Prostate gland (tissue), 2 donors: ENCODE measurements at regions not wholly inside any gene's neighbourhood (a gene's known extent, or its start where the extent isn't known, plus 50 kb on each side); places are given as distances from the start of the nearest gene placed in this dataset.

Source experiments
- DNase-seq: peaks from one replicate; pipeline ENCODE4 v3.0.0-alpha.2; 2019; ENCODE audit warnings: low spot score
- H3K27ac ChIP-seq, 2 donors: fragments of 200-600 bp; sonication (generic); 2 replicates each; pipeline ENCODE4 v1.5.1; 2017 to 2019
- H3K27me3 ChIP-seq: fragments of 200-600 bp; sonication (generic); replicated peaks from 2 replicates; pipeline ENCODE4 v1.5.1; 2019; ENCODE audit not compliant: insufficient read depth
- H3K36me3 ChIP-seq, 2 donors: fragments of 200-600 bp; sonication (generic); 1 replicate in 1 of 2; 2 replicates in 1 of 2; pipeline versions ENCODE4 v1.5.1 to v1.8.1; 2017 to 2019
- H3K4me1 ChIP-seq: fragments of 200-600 bp; sonication (generic); replicated peaks from 2 replicates; pipeline ENCODE4 v1.5.1; 2019
- H3K4me3 ChIP-seq, 2 donors: fragments of 200-600 bp; sonication (generic); 2 replicates each; pipeline ENCODE4 v1.5.1; 2017 to 2019
- H3K9me3 ChIP-seq: fragments of 200-600 bp; sonication (generic); 2 replicates; pipeline ENCODE4 v1.5.1; 2017
- POLR2A ChIP-seq: fragments of 450-650 bp; IDR thresholded peaks from one replicate; pipeline ENCODE4 v1.6.1; 2016; ENCODE audit warnings: antibody characterized with exemption, mild to moderate bottlenecking
- POLR2AphosphoS5 ChIP-seq: sonication (generic); formaldehyde crosslinking; IDR thresholded peaks from one replicate; pipeline ENCODE4 v1.6.1; 2017; ENCODE audit warnings: antibody characterized with exemption
- WGBS: methylation state at CpG from one replicate; pipeline ENCODE4 v1.1.5; 2018; 5-methylcytosine and 5-hydroxymethylcytosine counted together
- intact Hi-C: fragments of 100-400 bp; cut with DNase I; formaldehyde crosslinking; loops from one replicate; pipeline ENCODE4 v1.14.2; 2022
- TF ChIP-seq, protein P1 (sequence below), 4 experiments: fragments of 200-600 bp in 2 of 4; fragments of 450-650 bp in 2 of 4; sonication (generic) in 2 of 4; IDR thresholded peaks; 1 replicate in 3 of 4; 2 replicates in 1 of 4; pipeline ENCODE4 v1.5.1; 2016 to 2019; ENCODE audit warnings: antibody characterized with exemption in 4 of 4, mild to moderate bottlenecking in 2 of 4, moderate library complexity in 2 of 4

DNA sequence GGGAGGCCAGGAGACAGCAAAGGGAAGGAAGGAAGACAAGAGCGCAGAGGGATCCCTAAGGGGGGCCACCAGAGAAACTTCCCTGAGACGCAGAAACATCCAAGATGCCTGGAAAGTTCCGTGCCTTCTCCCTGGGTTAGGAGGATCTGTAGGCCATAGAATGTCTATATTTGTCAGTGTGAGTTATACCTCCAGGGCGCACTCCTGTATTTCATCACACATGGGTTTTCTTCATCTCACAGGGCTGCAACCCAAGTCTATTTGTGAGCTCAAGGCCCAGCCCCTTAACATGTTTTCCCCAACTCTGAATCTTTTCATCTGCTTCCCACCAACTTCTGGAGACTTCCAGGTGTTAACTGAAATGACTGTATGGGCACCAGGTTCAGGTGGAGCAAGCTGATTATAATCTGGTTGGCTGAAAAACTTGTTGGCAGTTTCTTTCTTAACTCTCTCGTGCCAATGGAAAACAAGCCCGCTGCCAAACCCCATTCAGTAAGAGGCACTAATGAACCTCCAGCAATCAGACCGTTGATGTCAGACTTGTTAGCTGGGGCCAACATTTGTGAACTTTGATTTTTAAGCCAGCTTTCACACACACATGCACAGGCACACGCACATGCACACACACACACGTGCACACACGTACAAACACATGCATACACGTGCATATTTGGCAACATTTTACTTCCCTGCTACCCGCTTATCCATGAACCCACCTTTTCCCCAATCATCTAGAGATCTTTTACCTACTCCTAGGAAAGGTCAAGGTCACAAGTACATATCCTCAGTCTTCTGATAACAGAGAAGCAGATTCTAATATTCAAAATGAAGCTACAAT, 247.5 kb upstream of the GMDS start:
- Histone ChIP-seq H3K9me3 (no peaks in the 10 kb centered on the region), H3K27me3 (no peaks in the 10 kb centered on the region), H3K4me3 (no peak overlapping the region), H3K36me3 (no peaks in the 10 kb centered on the region), H3K4me1 (no peaks in the 10 kb centered on the region), H3K27ac (no peak overlapping the region)
- TF ChIP-seq POLR2AphosphoS5 (no peak), POLR2A (no peak)
- TF ChIP-seq, protein P1, sequence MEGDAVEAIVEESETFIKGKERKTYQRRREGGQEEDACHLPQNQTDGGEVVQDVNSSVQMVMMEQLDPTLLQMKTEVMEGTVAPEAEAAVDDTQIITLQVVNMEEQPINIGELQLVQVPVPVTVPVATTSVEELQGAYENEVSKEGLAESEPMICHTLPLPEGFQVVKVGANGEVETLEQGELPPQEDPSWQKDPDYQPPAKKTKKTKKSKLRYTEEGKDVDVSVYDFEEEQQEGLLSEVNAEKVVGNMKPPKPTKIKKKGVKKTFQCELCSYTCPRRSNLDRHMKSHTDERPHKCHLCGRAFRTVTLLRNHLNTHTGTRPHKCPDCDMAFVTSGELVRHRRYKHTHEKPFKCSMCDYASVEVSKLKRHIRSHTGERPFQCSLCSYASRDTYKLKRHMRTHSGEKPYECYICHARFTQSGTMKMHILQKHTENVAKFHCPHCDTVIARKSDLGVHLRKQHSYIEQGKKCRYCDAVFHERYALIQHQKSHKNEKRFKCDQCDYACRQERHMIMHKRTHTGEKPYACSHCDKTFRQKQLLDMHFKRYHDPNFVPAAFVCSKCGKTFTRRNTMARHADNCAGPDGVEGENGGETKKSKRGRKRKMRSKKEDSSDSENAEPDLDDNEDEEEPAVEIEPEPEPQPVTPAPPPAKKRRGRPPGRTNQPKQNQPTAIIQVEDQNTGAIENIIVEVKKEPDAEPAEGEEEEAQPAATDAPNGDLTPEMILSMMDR (IDR thresholded peaks at IDR 0.05) = no peak
- intact Hi-C loops = no loop called here
- DNase-seq = no peak
- WGBS = 44% methylated on average over 11 of the region's 12 CpGs

DNA sequence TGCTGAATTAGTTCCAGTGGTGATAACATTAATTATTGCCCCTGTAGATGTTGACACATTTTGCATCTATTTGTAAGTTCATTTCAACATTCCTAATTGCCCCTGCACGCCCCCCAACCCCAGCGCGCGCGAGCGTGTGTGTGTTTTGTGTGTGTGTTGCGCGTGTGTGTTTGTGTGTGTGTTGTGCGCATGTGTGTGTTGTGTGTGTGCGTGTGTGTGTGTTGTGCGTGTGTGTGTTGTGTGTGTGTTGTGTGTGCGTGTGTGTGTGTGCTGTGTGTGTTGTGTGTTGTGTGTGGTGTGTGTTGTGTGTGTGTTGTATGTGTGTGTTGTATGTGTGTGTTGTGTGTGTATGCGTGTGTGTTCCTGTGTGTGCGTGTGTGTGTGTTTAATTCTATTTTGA, 245.7 kb upstream of the GMDS start:
- WGBS = 96% methylated on average over 14 of the region's 14 CpGs
- Histone ChIP-seq H3K4me1 (no peaks in the 10 kb centered on the region), H3K27ac (no peak overlapping the region), H3K4me3 (no peak overlapping the region), H3K9me3 (no peaks in the 10 kb centered on the region), H3K36me3 (no peaks in the 10 kb centered on the region), H3K27me3 (no peaks in the 10 kb centered on the region)
- DNase-seq = no peak
- TF ChIP-seq POLR2A (no peak), POLR2AphosphoS5 (no peak)
- TF ChIP-seq, protein P1 (IDR thresholded peaks at IDR 0.05) = no peak
- intact Hi-C loops = no loop called here

DNA sequence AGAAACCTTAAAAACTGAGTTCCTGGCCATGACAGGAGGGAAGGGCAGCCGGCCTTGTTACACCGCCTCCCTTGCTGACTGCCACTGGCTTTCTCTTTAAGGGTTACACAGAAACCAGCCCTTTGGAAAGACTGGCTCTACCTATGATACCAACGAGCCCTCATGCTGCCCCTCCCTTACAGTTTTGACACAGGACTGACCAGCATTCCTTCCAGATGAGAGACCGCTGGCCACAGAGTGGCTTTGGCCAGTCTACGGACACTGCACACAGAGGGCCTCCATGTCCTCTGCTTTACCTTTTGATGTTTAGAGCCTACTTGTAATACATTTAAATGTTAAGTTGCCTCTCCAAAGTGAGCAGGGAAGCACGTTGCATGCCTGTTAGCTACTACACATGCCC, 243.2 kb upstream of the GMDS start:
- H3K4me1 ChIP-seq = no peaks in the 10 kb centered on the region
- no peak overlapping the region for H3K27ac ChIP-seq
- TF ChIP-seq POLR2AphosphoS5 = no peak
- TF ChIP-seq, protein P1 (IDR thresholded peaks at IDR 0.05) = no peak
- no peak for TF ChIP-seq POLR2A
- H3K27me3 ChIP-seq = no peaks in the 10 kb centered on the region
- intact Hi-C loops = no loop called here
- no peak overlapping the region for H3K4me3 ChIP-seq
- no peaks in the 10 kb centered on the region for H3K36me3 ChIP-seq
- no peak for DNase-seq
- 89% methylated on average over 6 of the region's 6 CpGs for WGBS
- no peaks in the 10 kb centered on the region for H3K9me3 ChIP-seq

DNA sequence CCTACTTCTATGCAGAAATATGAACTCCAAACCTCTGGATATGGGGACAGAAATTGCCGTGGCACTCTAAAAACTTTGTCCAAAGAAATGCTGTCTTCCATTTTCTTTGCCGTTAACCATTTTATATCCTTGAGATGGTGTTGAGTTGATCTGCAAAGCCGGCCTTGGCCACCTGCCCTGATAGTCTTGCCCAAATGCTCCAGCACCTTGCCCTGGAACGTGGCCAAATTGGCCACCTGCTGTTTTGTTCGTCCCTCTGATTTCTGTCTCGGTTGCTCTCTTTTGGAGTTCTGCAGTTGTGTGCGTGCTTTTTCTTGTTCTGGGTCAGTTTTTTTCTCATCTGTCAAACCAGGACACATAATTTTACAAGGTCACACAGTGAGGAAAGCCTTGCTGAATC, 239.7 kb upstream of the GMDS start:
- Histone ChIP-seq H3K27ac (no peak overlapping the region), H3K36me3 (no peaks in the 10 kb centered on the region), H3K9me3 (no peaks in the 10 kb centered on the region), H3K4me3 (no peak overlapping the region), H3K4me1 (no peaks in the 10 kb centered on the region), H3K27me3 (no peaks in the 10 kb centered on the region)
- DNase-seq = no peak
- 43% methylated on average over 7 of the region's 7 CpGs for WGBS
- intact Hi-C loops = no loop called here
- TF ChIP-seq POLR2AphosphoS5 (no peak), POLR2A (no peak)
- TF ChIP-seq, protein P1 (IDR thresholded peaks at IDR 0.05) = no peak

DNA sequence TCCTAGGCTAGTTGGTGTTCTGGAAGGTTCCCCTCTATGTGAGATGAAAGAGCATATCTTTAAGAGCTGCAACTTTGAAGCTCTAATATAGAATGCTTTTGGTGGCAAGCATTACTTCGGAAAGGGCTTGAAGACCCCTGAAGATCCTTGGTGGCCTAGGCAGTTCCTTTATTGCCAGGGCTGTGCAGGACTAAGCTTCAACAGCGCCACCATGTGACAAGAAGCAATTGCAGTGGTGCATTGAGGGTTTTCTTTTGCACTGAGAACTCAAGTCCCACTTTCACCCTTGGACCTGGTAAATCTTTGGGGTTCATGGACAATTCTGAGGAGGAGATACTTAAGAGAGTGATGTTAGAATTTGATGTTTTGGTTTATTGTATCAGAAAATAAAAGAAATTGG, 237.4 kb upstream of the GMDS start:
- WGBS = 74% methylated on average over 2 of the region's 2 CpGs
- H3K27ac ChIP-seq = no peak overlapping the region

More for the DNA sequence above, 237.4 kb upstream of the GMDS start:
- Histone ChIP-seq H3K27me3 (no peaks in the 10 kb centered on the region), H3K4me1 (no peaks in the 10 kb centered on the region), H3K9me3 (no peaks in the 10 kb centered on the region), H3K36me3 (no peaks in the 10 kb centered on the region), H3K4me3 (no peak overlapping the region)
- intact Hi-C loops = no loop called here
- TF ChIP-seq, protein P1 (IDR thresholded peaks at IDR 0.05) = no peak
- no peak for TF ChIP-seq POLR2A
- TF ChIP-seq POLR2AphosphoS5 = no peak
- DNase-seq = no peak
